ENCODE measurements at regions not wholly inside any gene's neighbourhood (a gene's known extent, or its start where the extent isn't known, plus 50 kb on each side); places are given as distances from the start of the nearest gene placed in this dataset.

DNA sequence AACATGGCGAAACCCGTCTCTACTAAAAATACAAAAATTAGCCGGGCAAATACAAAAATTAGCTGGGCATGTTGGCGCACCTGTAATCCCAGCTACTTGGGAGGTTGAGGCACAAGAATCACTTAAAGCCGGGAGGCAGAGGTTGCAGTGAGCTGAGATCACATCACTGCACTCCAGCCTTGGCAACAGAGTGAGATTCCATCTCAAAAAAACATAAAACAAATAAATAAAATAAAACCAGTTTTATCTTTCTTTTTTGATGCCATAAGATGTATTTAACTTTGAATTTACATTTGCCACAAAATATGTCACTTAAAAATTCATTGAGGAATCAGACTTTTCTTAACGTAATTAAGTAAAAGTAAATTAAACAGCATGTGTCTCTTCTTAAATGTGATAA, 113.3 kb upstream of the ERRFI1 start:
- TF ChIP-seq, protein P1, sequence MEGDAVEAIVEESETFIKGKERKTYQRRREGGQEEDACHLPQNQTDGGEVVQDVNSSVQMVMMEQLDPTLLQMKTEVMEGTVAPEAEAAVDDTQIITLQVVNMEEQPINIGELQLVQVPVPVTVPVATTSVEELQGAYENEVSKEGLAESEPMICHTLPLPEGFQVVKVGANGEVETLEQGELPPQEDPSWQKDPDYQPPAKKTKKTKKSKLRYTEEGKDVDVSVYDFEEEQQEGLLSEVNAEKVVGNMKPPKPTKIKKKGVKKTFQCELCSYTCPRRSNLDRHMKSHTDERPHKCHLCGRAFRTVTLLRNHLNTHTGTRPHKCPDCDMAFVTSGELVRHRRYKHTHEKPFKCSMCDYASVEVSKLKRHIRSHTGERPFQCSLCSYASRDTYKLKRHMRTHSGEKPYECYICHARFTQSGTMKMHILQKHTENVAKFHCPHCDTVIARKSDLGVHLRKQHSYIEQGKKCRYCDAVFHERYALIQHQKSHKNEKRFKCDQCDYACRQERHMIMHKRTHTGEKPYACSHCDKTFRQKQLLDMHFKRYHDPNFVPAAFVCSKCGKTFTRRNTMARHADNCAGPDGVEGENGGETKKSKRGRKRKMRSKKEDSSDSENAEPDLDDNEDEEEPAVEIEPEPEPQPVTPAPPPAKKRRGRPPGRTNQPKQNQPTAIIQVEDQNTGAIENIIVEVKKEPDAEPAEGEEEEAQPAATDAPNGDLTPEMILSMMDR (IDR thresholded peaks at IDR 0.05; ENCODE audit: low read depth, low read length, missing input control), result no peak
- TF ChIP-seq YY1 (IDR thresholded peaks at IDR 0.05) (no peak), JUND (IDR thresholded peaks at IDR 0.05) (no peak), TAF1 (conservative IDR thresholded peaks at IDR 0.05) (no peak)
- TF ChIP-seq, protein P2, sequence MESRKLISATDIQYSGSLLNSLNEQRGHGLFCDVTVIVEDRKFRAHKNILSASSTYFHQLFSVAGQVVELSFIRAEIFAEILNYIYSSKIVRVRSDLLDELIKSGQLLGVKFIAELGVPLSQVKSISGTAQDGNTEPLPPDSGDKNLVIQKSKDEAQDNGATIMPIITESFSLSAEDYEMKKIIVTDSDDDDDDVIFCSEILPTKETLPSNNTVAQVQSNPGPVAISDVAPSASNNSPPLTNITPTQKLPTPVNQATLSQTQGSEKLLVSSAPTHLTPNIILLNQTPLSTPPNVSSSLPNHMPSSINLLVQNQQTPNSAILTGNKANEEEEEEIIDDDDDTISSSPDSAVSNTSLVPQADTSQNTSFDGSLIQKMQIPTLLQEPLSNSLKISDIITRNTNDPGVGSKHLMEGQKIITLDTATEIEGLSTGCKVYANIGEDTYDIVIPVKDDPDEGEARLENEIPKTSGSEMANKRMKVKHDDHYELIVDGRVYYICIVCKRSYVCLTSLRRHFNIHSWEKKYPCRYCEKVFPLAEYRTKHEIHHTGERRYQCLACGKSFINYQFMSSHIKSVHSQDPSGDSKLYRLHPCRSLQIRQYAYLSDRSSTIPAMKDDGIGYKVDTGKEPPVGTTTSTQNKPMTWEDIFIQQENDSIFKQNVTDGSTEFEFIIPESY (IDR thresholded peaks at IDR 0.05), result no peak
- TF ChIP-seq, protein P3, sequence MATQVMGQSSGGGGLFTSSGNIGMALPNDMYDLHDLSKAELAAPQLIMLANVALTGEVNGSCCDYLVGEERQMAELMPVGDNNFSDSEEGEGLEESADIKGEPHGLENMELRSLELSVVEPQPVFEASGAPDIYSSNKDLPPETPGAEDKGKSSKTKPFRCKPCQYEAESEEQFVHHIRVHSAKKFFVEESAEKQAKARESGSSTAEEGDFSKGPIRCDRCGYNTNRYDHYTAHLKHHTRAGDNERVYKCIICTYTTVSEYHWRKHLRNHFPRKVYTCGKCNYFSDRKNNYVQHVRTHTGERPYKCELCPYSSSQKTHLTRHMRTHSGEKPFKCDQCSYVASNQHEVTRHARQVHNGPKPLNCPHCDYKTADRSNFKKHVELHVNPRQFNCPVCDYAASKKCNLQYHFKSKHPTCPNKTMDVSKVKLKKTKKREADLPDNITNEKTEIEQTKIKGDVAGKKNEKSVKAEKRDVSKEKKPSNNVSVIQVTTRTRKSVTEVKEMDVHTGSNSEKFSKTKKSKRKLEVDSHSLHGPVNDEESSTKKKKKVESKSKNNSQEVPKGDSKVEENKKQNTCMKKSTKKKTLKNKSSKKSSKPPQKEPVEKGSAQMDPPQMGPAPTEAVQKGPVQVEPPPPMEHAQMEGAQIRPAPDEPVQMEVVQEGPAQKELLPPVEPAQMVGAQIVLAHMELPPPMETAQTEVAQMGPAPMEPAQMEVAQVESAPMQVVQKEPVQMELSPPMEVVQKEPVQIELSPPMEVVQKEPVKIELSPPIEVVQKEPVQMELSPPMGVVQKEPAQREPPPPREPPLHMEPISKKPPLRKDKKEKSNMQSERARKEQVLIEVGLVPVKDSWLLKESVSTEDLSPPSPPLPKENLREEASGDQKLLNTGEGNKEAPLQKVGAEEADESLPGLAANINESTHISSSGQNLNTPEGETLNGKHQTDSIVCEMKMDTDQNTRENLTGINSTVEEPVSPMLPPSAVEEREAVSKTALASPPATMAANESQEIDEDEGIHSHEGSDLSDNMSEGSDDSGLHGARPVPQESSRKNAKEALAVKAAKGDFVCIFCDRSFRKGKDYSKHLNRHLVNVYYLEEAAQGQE (IDR thresholded peaks at IDR 0.05), result no peak
- TF ChIP-seq, protein P4, sequence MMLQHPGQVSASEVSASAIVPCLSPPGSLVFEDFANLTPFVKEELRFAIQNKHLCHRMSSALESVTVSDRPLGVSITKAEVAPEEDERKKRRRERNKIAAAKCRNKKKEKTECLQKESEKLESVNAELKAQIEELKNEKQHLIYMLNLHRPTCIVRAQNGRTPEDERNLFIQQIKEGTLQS (IDR thresholded peaks at IDR 0.05), result no peak
- TF ChIP-seq, protein P5, sequence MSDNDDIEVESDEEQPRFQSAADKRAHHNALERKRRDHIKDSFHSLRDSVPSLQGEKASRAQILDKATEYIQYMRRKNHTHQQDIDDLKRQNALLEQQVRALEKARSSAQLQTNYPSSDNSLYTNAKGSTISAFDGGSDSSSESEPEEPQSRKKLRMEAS (IDR thresholded peaks at IDR 0.05), result no peak
